ENCODE measurements at regions not wholly inside any gene's neighbourhood (a gene's known extent, or its start where the extent isn't known, plus 50 kb on each side); places are given as distances from the start of the nearest gene placed in this dataset.
"Not testable (repeated sequence)": the region's sequence is repeated elsewhere in the genome, so short reads cannot be mapped to it uniquely, and the experiment has no call there.

DNA sequence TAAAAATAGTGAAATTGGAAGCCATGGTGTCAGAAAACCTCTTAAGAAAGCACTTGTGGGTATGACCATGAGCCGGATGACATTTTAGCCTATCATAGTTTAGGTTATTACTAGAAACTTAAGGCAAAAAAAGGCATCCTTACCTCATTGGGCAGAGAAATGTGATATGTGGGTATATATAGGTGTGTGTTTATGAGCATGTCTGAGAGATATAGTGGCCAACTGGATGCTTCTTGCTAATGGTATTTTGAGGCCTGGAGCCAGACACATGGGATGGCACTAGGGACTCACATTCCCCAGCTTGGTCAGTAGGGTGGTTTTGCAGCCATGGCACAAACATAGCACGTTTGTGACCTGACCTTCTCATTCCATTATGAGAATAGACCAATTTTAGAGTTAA is 295.6 kb upstream of the MEF2C start:
- TF ChIP-seq ISL1 (CRISPR knock-in tag; IDR thresholded peaks at IDR 0.05), result no peak
- no peak for TF ChIP-seq BACH2 (CRISPR knock-in tag; IDR thresholded peaks at IDR 0.05; ENCODE audit: borderline replicate concordance)
- no peak for TF ChIP-seq TSHZ2 (CRISPR knock-in tag; IDR thresholded peaks at IDR 0.05)
- no peak for TF ChIP-seq OSR1 (CRISPR knock-in tag; IDR thresholded peaks at IDR 0.05)
- no peak for TF ChIP-seq RARB (CRISPR knock-in tag; IDR thresholded peaks at IDR 0.05)
- TF ChIP-seq ZNF8 (CRISPR knock-in tag; IDR thresholded peaks at IDR 0.05), result no peak
- no peak for TF ChIP-seq ZFP3 (CRISPR knock-in tag; IDR thresholded peaks at IDR 0.05)
- TF ChIP-seq ARNTL (CRISPR knock-in tag; IDR thresholded peaks at IDR 0.05; ENCODE audit: borderline replicate concordance, low read depth), result no peak
- no peak for TF ChIP-seq ZFP30 (CRISPR knock-in tag; IDR thresholded peaks at IDR 0.05)
- TF ChIP-seq, protein P1, sequence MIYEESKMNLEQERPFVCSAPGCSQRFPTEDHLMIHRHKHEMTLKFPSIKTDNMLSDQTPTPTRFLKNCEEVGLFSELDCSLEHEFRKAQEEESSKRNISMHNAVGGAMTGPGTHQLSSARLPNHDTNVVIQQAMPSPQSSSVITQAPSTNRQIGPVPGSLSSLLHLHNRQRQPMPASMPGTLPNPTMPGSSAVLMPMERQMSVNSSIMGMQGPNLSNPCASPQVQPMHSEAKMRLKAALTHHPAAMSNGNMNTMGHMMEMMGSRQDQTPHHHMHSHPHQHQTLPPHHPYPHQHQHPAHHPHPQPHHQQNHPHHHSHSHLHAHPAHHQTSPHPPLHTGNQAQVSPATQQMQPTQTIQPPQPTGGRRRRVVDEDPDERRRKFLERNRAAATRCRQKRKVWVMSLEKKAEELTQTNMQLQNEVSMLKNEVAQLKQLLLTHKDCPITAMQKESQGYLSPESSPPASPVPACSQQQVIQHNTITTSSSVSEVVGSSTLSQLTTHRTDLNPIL (CRISPR knock-in tag; IDR thresholded peaks at IDR 0.05; ENCODE audit: low read depth), result no peak
- TF ChIP-seq TOX (CRISPR knock-in tag; IDR thresholded peaks at IDR 0.05; ENCODE audit: borderline replicate concordance), result no peak
- TF ChIP-seq, protein P2, sequence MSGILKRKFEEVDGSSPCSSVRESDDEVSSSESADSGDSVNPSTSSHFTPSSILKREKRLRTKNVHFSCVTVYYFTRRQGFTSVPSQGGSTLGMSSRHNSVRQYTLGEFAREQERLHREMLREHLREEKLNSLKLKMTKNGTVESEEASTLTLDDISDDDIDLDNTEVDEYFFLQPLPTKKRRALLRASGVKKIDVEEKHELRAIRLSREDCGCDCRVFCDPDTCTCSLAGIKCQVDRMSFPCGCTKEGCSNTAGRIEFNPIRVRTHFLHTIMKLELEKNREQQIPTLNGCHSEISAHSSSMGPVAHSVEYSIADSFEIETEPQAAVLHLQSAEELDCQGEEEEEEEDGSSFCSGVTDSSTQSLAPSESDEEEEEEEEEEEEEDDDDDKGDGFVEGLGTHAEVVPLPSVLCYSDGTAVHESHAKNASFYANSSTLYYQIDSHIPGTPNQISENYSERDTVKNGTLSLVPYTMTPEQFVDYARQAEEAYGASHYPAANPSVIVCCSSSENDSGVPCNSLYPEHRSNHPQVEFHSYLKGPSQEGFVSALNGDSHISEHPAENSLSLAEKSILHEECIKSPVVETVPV (CRISPR knock-in tag; IDR thresholded peaks at IDR 0.05), result no peak
- no peak for TF ChIP-seq ZNF565 (CRISPR knock-in tag; conservative IDR thresholded peaks at IDR 0.05; ENCODE audit: low read depth)
- ATAC-seq, result no peak

DNA sequence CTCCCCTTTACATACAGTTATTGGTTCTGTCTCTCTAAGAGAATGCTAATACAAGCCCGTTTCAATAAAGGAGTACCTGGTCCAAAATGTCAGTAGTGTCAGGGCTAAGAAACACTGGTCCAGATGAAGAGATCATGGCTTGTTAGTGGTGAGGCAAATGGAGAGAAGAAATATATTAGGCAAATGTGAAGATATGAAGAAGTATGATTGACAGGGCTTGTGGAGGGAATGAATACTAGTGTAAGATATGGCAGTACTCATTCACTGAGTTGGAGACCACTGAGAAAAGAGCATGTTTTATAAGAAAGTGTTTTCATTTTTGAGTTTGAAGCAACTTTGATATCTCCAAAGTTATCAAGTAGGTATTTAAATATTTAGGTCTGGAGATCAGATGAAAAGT is 290.5 kb upstream of the MEF2C start:
- no peak for ATAC-seq
- no peak for TF ChIP-seq ESRRG (CRISPR knock-in tag; IDR thresholded peaks at IDR 0.05)
- no peak for TF ChIP-seq RARB (CRISPR knock-in tag; IDR thresholded peaks at IDR 0.05)
- TF ChIP-seq, protein P2 (CRISPR knock-in tag; IDR thresholded peaks at IDR 0.05), result no peak
- no peak for TF ChIP-seq ZNF70 (CRISPR knock-in tag; IDR thresholded peaks at IDR 0.05)

- no peak for TF ChIP-seq PPARA (CRISPR knock-in tag; IDR thresholded peaks at IDR 0.05; ENCODE audit: borderline replicate concordance)
- no peak for TF ChIP-seq ZFP3 (CRISPR knock-in tag; IDR thresholded peaks at IDR 0.05)
- TF ChIP-seq ARNTL (CRISPR knock-in tag; IDR thresholded peaks at IDR 0.05; ENCODE audit: borderline replicate concordance, low read depth), result no peak
- TF ChIP-seq GLIS3 (CRISPR knock-in tag; IDR thresholded peaks at IDR 0.05), result no peak
- TF ChIP-seq, protein P1 (CRISPR knock-in tag; IDR thresholded peaks at IDR 0.05; ENCODE audit: low read depth), result no peak
- no peak for TF ChIP-seq TCF4 (CRISPR knock-in tag; IDR thresholded peaks at IDR 0.05; ENCODE audit: borderline replicate concordance)
- no peak for TF ChIP-seq ZNF565 (CRISPR knock-in tag; conservative IDR thresholded peaks at IDR 0.05; ENCODE audit: low read depth)
- TF ChIP-seq SNAI2 (CRISPR knock-in tag; IDR thresholded peaks at IDR 0.05), result no peak
- TF ChIP-seq, protein P2 (CRISPR knock-in tag; IDR thresholded peaks at IDR 0.05), result no peak
- no peak for ATAC-seq
Measured at GRCh38 chr5:89168766-89169165, 285.8 kb upstream of the MEF2C start.

DNA sequence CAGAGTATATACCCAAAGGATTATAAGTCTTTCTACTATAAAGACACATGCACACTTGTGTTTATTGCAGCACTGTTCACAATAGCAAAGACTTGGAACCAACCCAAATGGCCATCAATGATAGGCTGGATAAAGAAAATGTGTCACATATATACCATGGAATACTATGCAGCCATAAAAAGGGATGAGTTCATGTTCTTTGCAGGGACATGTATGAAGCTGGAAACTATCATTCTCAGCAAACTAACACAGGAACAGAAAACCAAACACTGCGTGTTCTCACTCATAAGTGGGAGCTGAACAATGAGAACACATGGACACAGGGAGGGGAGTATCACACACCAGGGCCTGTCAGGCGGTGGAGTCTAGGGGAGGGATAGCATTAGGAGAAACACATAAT is 281.7 kb upstream of the MEF2C start:
- ATAC-seq, result not testable (repeated sequence)
